ENCODE measurements at regions not wholly inside any gene's neighbourhood (a gene's known extent, or its start where the extent isn't known, plus 50 kb on each side); places are given as distances from the start of the nearest gene placed in this dataset.

- TF ChIP-seq CTCF (conservative IDR thresholded peaks at IDR 0.05; ENCODE audit: low read depth, low read length) (no peak), RAD21 (IDR thresholded peaks at IDR 0.05; ENCODE audit: low read length) (no peak), MAFK (IDR thresholded peaks at IDR 0.05; ENCODE audit: low read depth, low read length) (no peak)
These were observed 298.2 kb downstream of the KIF4B start for GRCh38 chr5:155311721-155312120.
